Mesodermal cell (in vitro differentiated cells): ENCODE measurements at regions not wholly inside any gene's neighbourhood (a gene's known extent, or its start where the extent isn't known, plus 50 kb on each side); places are given as distances from the start of the nearest gene placed in this dataset.

ENCODE experiments used
- H3K27ac ChIP-seq: 2 replicates; pipeline ENCODE4 v1.7.0; 2013; ENCODE audit warnings: mild to moderate bottlenecking, low read depth, low read length, moderate library complexity; ENCODE audit not compliant: severe bottlenecking
- H3K36me3 ChIP-seq: 2 replicates; pipeline ENCODE4 v1.7.1; 2013; ENCODE audit warnings: mild to moderate bottlenecking, low read length, moderate library complexity; ENCODE audit not compliant: control insufficient read depth, insufficient read depth
- H3K4me1 ChIP-seq: one replicate; pipeline ENCODE4 v1.7.1; 2013; ENCODE audit warnings: mild to moderate bottlenecking, low read length; ENCODE audit not compliant: insufficient read depth, control insufficient read depth, poor library complexity, severe bottlenecking
- H3K4me3 ChIP-seq: 2 replicates; pipeline ENCODE4 v1.7.0; 2013; ENCODE audit warnings: low read length, control low read depth, mild to moderate bottlenecking; ENCODE audit not compliant: insufficient read depth, poor library complexity, severe bottlenecking; ENCODE audit errors: extremely low read depth
- H3K9me3 ChIP-seq: 2 replicates; pipeline ENCODE4 v1.7.1; 2013; ENCODE audit warnings: mild to moderate bottlenecking, low read length, moderate library complexity; ENCODE audit not compliant: control insufficient read depth
- WGBS, 2 experiments: methylation state at CpG; one replicate each; pipeline ENCODE4 v1.1.5; 2013; ENCODE audit warnings: missing lambda C conversion rate in 2 of 2; ENCODE audit not compliant: insufficient coverage in 2 of 2; 5-methylcytosine and 5-hydroxymethylcytosine counted together

DNA sequence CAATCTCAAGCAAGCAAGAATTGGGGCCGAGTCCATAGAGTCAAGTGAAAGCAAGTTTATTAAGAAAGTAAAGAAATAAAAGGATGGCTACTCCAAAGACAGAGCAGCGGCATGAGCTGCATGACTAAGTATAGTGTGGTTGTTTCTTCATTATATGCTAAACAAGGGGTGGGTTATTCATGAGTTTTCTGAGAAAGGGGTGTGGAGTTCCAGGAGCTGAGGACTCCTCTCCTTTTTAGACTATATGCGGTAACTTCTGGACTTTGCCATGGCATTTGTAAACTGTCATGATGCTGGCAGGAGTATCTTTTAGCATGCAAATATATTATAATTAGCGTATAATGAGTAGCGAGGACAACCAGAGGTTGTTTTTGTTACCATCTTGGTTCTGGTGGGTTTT is 819.9 kb downstream of the KCNJ2 start:
- Histone ChIP-seq H3K4me3 (no peak overlapping the region), H3K27ac (no peak overlapping the region), H3K36me3 (no peaks in the 10 kb centered on the region), H3K4me1 (no peaks in the 10 kb centered on the region), H3K9me3 (peaks cover 14% of the 10 kb centered on the region)
- 76 to 95% methylated on average over 2 to 3 of the region's 5 CpGs for WGBS, 2 experiments

DNA sequence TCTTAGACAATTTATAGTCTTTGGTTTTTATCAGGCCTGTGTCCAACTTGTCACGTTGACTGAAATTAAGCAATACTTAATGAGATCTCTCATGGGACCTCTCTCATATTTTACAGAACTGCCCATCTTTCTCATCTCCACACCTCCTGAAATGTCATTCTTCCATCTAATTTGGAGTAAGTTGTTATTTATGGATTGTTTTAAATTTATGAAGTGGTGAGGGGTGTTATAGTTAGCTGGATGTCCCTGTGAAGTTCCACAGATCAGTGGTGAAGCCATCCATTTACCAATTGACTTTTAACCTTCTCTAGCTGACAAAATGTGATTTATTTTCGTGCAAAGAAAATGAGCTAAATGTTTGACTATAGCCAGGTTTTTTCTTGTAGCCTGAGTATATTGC is 824.9 kb downstream of the KCNJ2 start:
- WGBS, 2 experiments: no CpG with 5 or more reads among the region's 2 CpGs
- H3K36me3 ChIP-seq: no peaks in the 10 kb centered on the region
- no peak overlapping the region for H3K4me3 ChIP-seq

DNA sequence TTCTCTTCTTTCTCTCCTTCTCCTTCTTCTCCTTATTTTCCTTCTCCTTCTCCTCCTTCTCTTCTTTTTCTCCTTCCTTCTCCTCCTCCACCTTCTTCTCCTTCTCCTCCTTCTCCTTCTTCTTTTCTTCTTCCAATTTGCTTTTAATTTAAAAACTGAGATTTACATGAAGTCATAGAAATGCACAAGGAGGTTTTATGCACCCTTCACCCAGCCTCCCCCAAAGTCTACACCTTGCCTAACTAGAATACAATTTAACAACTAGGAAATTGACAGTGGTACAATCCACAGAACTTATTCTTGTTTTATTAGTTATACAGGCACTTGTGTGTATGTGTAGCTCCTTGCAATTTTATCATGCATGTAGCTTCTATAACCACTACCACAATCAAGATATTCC is 826.7 kb downstream of the KCNJ2 start:
- Histone ChIP-seq H3K36me3 (no peaks in the 10 kb centered on the region), H3K4me1 (no peaks in the 10 kb centered on the region), H3K4me3 (no peak overlapping the region), H3K27ac (no peak overlapping the region), H3K9me3 (no peaks in the 10 kb centered on the region)

More for the DNA sequence above, 824.9 kb downstream of the KCNJ2 start:
- Histone ChIP-seq H3K9me3 (no peaks in the 10 kb centered on the region), H3K27ac (no peak overlapping the region), H3K4me1 (no peaks in the 10 kb centered on the region)

DNA sequence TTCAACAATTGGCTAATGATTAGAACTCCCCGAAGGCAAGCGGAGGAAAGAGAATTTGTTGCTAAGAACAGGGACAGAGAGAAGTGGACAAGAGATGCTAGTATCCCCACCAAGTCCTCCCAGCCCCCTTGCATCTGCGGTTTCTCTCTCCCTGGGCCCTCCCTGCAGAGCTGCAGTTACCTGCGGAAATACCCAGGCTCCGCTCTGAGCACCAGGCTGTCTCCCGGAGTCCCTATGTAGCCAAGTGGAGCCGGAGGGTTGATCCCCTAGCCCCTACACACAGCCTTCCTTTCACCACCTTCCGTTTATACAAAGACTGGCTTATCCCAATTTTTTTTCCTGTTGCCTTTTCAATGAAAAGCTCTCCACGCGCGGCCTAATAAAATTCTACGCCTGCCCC is 834.4 kb downstream of the KCNJ2 start:
- 83 to 84% methylated on average over 5 to 8 of the region's 12 CpGs for WGBS, 2 experiments
- Histone ChIP-seq H3K27ac (no peak overlapping the region), H3K4me3 (no peak overlapping the region), H3K36me3 (no peaks in the 10 kb centered on the region), H3K9me3 (no peaks in the 10 kb centered on the region), H3K4me1 (no peaks in the 10 kb centered on the region)

DNA sequence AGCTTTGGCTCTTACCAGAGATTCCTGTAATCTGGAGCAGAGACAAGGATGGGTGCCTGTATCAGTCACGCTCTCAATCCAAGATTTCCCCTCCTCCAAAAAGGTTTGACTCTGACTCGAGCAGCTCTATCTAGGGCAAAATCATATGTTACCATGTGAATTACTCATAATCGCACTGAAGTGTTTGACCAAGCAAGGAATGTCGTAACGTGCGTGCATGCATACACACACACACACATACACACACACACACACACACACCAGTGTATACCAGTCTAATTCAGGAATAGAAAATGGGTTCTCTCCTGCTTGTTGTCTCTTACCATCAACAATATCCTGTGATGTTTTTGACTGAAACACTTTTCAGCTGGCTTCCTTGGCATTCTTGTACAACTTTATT is 835.1 kb downstream of the KCNJ2 start:
- no peaks in the 10 kb centered on the region for H3K36me3 ChIP-seq
- no peaks in the 10 kb centered on the region for H3K4me1 ChIP-seq
- no peak overlapping the region for H3K4me3 ChIP-seq
- 82 to 96% methylated on average over 2 to 6 of the region's 6 CpGs for WGBS, 2 experiments
- no peak overlapping the region for H3K27ac ChIP-seq
- H3K9me3 ChIP-seq: no peaks in the 10 kb centered on the region

DNA sequence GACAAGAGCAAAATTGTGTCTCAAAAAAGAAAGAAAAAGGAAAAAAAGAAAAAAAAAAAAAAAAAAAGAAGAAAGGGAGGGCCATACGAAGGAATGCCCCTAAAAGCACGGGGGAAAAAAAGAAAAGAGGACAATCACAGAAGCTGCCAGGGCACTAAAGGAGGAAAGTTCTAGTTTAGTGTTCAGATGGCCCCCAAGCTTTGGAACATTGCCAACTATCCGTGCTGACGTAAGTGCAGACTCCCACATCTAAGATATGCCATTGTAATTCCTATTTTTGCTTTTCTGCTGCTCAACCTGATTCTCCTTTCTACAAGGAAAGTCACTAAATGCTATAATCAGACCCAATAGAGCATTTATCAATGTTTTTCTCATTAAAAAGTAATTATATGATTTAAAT is 842.1 kb downstream of the KCNJ2 start:
- 71 to 79% methylated on average over 2 to 4 of the region's 4 CpGs for WGBS, 2 experiments

DNA sequence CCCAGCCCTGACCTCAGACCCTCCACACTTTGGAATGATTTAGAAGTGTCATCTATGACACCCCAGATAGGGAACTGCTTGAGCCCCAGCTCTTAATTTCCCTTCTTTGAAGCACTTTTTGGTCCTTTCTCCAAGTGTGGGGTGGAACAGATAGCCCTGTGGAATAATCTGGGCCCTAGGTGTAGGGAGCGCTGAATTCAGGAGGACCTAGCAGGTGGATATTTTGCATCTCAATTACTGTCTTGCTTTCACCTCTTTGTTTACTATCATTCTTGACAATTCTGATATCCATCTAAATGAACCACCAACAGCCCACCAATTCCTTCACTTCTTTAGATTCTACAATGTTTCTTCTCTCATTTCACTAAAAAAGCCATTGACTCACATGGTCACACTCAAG is 850.4 kb downstream of the KCNJ2 start:
- 83% methylated on average over 1 of the region's 1 CpG; no CpG with 5 or more reads in 1 of the 2 experiments for WGBS, 2 experiments
- Histone ChIP-seq H3K27ac (no peak overlapping the region), H3K4me3 (no peak overlapping the region), H3K36me3 (no peaks in the 10 kb centered on the region), H3K4me1 (peaks cover 2% of the 10 kb centered on the region), H3K9me3 (no peaks in the 10 kb centered on the region)

More for the DNA sequence above, 842.1 kb downstream of the KCNJ2 start:
- Histone ChIP-seq H3K4me1 (no peaks in the 10 kb centered on the region), H3K27ac (no peak overlapping the region), H3K9me3 (no peaks in the 10 kb centered on the region), H3K36me3 (no peaks in the 10 kb centered on the region), H3K4me3 (no peak overlapping the region)

DNA sequence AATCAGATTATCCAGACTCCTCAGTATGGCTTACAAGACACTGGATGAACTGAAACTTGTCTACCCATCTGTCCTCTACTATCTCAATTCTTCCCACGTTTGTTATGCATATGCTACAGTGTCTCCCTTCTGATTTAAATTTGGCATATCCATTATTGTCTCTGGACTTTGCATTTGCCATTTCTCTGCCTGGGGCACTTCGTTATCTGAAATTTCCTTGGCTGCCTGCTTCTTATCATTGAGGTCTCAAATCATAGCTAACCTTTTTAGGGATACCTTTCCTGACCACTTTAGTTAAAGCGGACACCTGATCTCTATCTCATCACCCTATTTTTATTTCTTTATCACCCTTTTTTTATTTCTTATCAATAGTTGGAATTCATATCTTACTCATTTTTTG is 853.4 kb downstream of the KCNJ2 start:
- Histone ChIP-seq H3K4me1 (peaks cover 2% of the 10 kb centered on the region), H3K27ac (peak overlapping the region; percentile 13), H3K36me3 (no peaks in the 10 kb centered on the region), H3K9me3 (no peaks in the 10 kb centered on the region), H3K4me3 (no peak overlapping the region)
- WGBS, 2 experiments: 81 to 92% methylated on average over 2 of the region's 3 CpGs

DNA sequence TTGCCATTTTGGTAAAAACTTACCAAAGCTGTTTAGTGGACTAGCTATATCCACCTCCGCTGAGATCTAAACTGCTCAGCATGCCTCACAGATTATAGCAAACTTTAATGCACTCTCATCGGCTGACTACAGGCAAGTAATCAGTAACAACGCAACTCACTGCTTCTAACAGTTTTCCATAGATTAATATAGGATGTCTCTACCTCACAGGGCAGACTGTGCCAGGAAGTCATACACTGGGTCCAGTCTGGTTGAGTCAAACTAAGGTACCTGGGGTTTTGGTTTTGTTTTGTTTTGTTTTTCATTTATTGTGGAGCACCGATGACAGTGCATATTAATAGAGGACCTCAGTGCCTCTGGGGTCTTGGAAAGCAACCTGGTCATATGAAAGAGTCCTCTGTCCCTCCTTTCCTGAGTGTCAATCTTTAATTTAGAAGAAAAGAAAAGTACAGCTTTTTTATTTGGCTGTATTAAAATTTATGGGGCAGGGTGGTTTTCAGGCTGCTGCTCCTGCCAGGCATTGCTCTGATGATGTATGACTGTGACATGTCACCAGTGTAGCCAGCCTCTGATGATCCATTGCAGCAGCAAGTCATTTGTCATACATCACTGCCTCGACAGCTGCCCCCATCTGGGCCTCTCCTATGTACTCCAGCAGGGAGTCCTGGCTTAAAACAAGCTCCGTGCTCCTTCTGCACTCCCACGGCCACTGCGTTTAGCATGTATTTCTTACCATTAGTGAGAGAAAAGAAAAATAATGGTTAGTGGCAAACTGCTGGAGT is 854.1 kb downstream of the KCNJ2 start:
- 47 to 67% methylated on average over 1 to 3 of the region's 8 CpGs for WGBS, 2 experiments
- Histone ChIP-seq H3K4me1 (peaks cover 2% of the 10 kb centered on the region), H3K36me3 (no peaks in the 10 kb centered on the region), H3K4me3 (no peak overlapping the region), H3K27ac (peak overlapping the region; percentile 60), H3K9me3 (no peaks in the 10 kb centered on the region)

DNA sequence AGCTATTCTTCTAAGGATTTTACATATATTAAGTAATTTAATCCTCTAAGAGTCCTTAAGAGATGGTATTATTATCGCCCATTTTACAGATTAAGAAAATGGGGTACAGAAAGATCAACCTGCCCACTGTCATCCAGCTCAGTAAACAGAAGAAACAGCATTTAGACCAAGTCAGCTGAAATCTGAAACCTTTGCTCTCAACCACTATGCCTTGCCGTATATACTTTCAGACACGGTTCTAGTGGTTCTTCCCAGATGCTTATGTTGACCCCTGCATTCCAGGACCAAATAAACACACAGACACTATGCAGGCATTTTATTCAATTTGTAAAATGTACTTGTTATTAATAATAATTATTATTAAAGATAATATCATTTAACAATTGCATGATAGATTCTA is 854.8 kb downstream of the KCNJ2 start:
- H3K4me3 ChIP-seq: no peak overlapping the region

DNA sequence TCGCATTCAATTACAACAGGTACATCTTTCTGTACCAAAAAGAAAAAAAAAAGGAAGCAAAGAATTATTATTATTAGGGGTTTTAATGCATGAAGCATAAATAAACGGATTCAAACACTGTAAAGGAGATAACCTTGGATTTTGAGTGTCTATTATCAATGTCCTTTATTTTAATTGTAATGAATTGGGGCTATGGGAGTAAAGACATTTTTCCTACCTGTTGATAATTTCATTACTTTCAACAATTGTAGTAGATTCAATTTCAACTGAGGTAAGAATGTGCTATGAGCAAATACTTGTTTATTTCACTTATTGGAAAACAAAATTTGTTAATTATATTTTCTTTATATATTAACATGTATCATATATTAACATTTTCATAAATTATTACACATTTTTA is 855.6 kb downstream of the KCNJ2 start:
- Histone ChIP-seq H3K27ac (no peak overlapping the region), H3K4me1 (peaks cover 2% of the 10 kb centered on the region), H3K4me3 (no peak overlapping the region), H3K36me3 (no peaks in the 10 kb centered on the region), H3K9me3 (no peaks in the 10 kb centered on the region)
- 50% methylated on average over 1 of the region's 2 CpGs; no CpG with 5 or more reads in 1 of the 2 experiments for WGBS, 2 experiments

More for the DNA sequence above, 854.8 kb downstream of the KCNJ2 start:
- no CpG with 5 or more reads among the region's 3 CpGs for WGBS, 2 experiments
- H3K27ac ChIP-seq: peak overlapping the region; percentile 60
- H3K9me3 ChIP-seq: no peaks in the 10 kb centered on the region
- no peaks in the 10 kb centered on the region for H3K36me3 ChIP-seq
- H3K4me1 ChIP-seq: peaks cover 2% of the 10 kb centered on the region
